ENCODE measurements at regions not wholly inside any gene's neighbourhood (a gene's known extent, or its start where the extent isn't known, plus 50 kb on each side); places are given as distances from the start of the nearest gene placed in this dataset.

DNA sequence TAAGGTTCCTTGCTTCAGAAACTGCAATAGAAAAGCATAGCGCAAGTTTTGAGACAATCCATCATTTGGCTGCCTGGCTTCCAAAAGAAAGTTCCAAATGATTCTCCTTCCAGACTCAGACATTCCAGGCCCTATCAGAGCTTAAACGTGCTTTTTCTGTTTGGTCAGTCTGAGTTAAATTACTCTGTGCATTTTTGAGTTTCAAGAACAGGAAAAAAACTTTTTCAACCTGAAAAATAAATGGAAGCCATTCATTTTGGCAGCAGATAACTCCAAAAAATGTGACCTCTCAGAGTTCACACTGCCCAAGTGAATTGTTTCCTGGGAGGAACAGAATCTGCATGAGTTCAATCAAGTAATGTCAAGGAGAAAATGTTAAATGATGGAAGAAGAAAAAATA is 354.2 kb downstream of the CXCL12 start:
- DNase-seq (ENCODE audit: low spot score) = no peak

DNA sequence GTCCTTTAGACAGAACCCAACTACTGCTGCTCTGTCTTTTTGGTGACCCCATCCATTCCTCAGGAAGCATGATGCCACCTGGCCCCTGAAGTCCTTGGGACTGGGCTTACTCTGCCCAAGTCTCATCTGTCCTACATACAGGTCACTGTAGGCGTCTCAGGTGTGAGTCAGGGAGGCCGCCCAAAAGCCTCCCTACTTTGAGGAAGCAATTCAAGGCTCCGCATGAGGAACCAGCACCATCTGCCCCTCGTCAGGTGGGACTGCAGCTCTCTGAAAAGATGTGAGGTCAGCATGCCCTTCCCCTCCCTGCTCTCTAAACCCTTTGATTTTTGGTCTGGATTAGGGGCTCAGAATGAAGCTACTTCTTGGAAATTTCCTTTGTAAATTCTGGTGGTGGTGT is 354.8 kb downstream of the CXCL12 start:
- DNase-seq (ENCODE audit: low spot score) = no peak

DNA sequence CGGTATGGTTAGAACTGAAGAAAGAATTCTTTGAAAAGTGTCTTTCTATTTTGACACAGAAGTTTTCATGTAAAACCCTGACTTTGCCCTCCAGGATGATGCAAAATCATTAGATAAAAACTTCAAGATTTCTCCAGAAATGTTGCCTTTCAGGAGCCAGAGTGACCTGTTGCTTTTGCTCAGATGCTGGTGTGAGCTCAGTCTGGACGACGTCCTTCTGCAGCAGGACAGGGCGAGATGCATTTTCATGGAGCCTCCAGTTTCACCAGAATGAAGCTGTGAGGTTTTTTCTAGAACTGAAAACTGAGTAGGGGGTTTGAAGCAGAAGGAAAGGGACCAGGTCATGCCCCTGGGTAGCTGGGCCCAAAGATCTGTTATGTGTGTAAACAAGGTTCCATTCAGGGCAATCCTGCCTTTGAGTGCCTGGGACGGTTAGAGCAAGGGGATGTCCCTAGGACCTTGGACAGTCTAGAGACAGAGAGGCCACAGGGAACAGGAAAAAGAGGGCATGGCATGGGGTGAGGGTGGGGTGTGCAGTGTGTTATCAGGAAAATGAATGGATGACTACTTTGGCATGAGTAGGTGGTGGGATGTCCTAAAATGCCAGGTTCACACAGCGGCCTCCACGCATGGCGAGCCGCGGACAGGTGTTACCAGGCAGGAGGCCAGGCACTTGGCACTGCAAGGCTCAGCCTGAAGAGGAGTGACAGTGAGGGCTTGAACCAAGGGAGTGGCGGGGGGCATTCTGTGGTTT is 356.3 kb downstream of the CXCL12 start:
- no peak for DNase-seq (ENCODE audit: low spot score)

DNA sequence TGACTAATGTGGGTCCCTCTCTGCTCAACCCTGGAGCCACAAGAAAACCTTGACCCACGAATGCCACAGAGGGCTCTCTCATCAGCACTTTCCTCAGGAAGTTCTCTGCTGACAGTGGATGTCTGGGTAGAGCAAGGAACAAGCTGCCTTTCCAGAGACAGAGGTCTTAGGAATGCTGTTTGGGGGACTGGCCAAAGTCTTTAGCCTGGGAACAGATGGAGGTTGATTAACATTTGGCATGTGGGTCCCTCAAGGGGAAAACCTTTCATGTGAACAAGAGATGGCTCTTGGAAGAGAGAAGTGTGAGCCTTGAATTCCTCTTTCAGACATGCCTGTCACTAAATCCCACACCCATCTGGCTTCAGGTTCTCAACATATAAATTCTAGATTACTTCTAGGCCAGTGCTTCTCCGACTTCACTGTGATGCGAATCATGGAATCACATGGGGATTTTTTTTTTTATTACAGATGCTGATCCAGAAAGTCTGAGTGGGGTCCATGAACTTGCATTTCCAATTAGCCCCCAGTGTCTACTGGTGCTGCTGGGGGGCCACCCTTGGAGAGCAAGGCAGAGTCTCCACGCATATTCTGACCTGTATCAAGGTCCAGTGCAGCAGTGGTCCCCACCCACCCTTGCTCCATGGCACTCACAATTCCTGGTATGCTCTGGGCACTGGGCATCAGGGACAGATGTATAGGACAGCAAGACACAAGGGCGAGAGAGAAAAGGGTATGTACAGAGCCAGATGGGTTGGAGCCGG is 360.4 kb downstream of the CXCL12 start:
- no peak for DNase-seq (ENCODE audit: low spot score)

DNA sequence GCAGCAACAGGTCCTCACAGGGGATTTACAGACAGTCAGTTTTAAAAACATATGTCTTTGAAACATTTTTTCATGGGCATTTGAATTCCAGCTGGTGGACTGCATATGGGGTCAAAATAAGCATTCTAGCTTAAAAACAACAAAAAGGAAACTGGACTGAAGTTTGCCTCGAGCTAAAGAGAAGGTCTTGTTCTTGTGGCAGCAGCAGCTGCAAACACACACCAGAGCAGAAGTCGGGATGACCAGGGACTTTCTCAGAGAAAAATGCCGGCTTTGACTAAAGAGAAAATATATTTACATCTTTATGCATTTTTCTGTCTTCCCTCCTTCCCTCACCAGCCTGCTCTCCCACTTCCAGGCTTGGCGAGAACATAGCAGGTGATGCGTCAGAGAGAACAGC is 361.4 kb downstream of the CXCL12 start:
- DNase-seq (ENCODE audit: low spot score) = no peak

DNA sequence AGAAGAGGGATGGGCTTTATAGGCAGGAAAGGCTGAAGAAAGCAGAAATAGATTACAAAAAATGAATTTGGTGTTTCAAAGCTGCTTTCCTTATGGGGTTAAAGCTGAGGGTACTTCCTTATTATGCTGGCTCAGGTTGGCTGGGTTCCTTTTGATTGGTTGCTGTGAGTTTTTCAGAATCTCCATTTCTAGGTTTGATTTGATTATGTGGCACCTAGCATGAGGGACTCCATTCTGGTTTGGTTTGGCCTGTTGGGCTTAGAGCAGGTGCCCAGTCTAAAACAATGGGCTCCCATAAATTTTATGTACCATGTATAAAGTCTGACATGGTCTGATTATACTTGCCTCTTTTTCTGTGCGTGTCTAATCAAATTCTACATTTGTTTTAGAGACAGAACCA is 362.7 kb downstream of the CXCL12 start:
- no peak for DNase-seq (ENCODE audit: low spot score)

DNA sequence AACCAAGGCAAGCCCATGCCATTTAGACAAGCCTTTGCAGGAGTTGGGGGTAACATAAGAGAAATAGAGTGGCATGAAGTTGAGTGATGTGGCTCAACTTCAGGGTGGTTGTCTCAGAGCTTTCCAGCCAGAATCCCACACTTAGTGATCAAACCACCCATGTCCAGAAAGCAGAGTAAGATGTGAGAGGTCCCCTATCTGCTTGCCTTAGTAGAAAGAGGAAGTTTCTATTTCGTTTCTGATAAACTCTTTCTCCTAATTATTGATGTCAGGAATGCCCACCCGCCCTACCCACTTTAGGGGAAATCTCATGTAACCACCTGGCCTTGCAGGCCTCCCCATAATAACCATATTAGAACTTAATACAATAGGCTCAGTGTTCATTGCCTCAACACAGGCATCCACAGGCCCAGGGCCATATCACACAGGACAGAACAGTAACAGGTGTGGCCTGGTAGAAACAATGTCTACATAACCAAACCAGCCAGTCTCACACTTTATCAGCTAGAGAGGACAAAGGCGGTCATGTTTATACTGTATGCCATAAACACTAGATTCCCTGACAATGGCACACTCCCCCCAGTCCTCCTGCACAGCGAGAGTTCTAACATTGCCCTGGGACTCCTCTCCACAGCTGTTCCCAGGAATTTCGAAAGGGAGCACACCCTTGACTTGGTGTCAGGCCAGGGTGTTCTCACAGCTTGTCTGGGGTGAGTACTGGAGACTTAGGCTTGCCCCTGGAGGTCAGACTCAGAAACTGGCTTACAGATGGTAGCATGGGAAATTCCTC is 364.4 kb downstream of the CXCL12 start:
- no peak for DNase-seq (ENCODE audit: low spot score)

DNA sequence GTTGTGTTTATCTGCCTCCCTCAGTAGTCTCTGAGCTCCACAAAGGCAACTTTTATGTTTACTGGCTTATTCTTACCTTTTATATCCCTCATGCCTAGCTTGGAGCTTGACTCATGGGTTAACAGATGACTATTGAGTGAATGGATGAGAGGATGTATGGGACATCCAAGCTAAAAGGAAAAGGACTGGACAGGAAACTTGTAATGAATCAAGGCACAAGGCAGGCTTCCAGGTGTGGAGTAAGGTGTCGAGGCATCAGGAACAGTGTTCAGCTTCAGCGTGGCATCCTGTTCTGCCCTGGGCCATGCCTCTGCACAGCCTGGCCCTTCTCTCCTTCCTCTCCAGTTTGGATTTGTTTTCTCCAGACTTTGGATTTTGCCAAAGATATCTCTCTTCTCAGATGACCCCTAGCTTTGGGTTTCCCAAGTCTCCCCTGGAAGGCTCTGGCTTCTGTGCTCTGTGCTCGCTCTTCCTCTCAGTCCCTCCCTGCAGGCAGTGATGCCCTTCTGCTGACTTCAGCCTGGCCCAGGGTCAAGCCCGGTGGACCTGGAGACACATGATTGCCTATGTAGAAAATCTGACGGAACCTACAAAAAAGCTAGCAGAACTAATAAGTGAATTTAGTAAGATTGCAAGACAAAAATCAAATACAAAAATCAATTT is 367.3 kb downstream of the CXCL12 start:
- DNase-seq (ENCODE audit: low spot score) = no peak

DNA sequence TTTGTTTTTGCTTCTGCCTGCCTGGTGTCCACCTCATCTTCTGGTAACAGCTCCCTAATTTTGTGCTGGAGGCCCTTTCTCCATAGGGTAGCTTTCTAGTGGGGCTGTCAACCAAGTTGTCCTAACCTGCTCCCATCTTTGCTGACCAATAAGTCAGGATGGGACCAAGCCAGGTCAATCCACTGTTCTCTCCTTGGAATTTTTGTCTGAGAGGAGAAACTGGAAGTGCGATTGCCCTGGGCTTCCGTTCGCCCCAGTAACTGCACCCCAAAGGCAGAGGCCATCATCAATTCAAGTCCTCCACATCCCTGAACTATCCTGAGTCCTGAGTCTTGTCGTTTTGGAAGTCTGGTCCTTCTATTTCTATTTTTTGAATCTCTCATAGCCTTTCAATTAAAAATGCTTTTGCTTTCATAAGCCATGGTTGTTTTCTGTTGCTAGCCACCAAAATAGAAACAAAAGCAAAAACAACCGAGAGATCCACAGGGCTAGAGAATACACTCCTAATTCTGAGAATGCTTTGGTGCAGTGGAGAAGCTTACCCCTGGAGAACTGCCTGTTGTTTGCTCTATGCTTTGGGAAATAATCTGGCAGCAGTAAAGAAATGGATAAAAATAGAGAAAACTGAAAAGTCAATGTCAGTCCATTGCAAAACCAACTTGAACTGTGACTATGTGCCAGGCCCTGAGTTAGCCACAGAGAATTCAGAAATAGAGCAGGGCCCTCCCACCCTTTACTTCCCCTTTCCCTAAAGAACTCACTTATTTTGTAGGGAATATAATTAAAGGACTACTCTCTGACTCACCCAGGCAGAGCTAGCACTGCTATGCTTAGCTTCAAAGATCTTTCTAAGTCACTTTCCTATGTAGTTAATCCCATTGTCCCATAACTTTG is 368.1 kb downstream of the CXCL12 start:
- DNase-seq (ENCODE audit: low spot score) = no peak

DNA sequence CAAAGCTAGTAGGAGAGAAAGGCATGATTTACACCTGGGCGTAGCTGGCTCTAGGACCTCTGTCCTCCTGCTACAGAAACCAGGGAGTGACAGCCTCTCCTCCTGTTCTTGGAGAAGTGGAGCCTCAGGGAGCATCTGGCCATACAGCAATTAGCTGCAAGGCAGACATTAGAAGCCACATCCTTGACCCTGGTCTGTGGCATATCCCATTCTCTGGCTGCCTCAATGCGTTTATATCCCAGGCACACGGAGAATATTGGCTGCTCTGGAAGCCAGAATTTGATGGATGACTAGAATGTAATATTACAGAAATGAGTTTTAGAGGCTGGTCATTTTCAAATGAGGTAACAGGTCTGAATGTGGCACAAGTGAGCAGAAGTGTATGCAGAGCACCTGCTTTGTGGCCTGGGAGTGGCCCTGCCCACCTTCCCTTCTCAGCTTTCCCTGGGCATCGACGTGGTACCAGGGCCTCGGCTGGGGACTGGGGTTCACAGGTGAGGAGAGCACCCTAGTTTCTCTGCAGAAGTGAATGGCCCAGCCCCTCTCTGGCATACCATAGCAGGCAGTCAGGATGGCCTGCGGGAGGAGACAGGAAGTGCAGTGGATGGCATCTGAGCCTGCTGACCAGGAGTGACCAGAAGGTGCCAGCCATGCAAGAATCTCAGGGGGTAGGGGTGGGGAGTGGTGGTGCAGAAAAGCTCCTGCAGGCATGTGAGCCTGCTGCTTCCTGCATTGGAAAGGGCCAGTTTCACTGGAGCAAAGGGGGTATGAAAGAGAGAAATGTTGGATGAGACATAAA is 367.2 kb upstream of the ZNF32 start:
- DNase-seq (ENCODE audit: low spot score) = no peak

DNA sequence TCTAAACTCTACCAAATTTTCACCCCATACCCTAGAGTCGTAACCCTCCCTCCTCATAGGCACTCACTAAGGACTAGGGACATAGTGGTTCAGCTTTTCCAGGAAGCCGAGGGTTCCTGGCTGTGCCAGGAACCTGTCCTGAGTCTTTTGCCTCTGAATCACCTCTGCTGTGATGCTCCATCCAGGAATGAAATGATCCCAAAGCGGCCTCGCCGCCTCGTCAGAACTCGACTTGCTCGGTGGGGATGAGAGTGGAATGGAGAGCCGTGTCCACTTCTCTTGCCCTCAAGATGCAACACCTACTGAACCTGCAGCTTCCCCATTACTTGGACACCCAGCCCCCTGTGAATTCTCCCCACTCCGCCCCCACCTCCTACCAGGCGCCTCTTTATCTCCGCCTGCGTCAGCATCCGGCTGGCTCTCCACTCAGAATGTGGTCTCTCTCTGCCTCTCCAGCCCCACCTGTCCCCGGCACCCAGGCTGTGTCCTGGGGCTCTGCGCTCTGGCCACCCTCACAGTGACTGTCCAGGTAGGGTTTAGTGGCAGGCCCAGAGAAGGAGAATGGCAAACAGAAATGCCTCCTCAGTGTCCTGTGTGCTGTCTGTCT is 366.1 kb upstream of the ZNF32 start:
- no peak for DNase-seq (ENCODE audit: low spot score)

DNA sequence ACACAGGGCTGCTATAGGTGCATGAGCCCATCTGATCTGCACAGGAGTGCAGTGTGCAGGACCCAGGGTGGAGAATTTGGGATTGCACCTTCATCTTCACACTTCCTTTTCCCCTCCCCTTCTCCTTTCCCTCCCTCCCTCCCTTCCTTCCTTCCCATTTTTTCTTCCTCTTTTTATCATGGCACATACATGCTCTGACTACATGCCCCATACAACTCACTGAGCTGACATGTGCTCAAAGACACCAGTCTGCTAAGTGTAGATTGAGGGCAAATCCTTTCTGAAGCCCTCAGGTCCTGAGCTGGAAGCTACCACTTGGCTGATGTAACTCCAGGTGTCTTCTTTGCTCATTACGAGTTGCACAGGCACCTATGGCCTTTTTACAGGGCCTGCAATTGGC is 365.3 kb upstream of the ZNF32 start:
- no peak for DNase-seq (ENCODE audit: low spot score)

DNA sequence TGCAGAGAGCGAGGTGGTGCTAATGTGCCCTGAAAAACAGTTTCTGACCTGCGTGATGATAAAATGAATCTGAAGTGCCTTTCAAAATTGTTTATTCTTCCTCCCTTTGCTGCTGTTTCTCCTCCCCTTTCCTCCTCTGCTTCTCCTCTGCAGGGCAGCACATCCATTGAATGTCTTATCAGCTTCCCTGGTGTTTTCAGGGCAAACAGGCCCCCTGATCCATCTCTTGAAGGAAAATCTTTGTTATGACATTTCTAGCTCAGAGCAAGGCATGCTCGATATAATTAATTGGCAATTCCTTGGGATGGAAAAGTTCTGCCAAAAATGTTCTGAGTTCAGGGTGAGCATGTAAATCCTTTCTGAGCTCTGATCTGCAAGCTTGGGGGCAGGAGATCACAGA is 364.2 kb upstream of the ZNF32 start:
- DNase-seq (ENCODE audit: low spot score) = no peak

DNA sequence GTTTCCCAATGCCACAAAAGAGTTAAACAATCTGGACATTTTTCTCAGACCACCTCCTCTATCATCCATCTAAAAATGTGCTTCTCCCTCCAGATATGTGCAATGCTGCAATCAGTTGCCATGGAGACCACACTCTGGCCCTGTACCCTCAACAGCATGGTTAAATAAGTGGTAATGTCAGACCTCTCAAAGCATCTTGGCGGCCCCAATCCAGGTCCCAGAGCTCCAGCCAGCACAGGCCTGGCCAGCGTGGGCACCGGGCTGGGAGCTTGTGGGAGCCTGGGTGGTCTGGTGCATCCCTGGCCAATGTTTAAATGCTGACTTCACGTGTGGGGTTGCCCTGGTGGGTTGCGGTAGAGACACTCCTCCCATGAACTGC is 362.9 kb upstream of the ZNF32 start:
- no peak for DNase-seq (ENCODE audit: low spot score)

DNA sequence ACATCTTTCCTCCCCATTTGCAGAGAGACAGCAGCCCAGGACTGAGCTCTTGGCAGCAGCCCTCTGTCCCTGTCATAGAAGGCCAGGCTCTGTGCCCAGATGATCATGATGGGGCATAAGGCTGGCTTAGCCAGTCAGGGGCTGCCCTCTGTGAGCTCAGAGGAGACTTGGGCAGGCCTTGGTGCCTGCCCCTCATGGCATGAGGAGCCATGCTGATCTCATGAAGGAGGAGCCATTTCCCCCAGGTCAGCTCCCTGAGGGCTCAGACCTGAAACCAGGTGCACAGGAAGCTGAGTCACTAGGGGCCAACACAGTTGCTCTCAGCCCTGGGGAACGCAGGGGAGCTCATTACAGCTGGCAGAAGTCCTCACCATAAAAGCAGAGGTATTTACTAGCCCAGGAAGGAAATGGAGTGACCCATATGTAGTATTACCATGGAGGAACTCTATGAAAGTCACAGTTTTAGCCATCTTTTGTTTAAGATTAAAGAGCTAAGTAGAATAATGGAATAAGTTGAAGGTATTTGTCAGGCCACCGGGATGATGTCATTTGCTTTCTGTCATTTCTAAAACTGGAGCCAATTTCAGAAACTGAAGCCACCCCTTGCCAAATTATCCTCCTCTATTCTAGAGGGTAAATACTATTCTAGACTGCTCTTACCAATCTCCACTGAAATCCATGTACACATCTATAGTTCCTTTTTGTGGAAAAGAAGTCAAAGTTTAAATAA is 362.4 kb upstream of the ZNF32 start:
- no peak for DNase-seq (ENCODE audit: low spot score)

DNA sequence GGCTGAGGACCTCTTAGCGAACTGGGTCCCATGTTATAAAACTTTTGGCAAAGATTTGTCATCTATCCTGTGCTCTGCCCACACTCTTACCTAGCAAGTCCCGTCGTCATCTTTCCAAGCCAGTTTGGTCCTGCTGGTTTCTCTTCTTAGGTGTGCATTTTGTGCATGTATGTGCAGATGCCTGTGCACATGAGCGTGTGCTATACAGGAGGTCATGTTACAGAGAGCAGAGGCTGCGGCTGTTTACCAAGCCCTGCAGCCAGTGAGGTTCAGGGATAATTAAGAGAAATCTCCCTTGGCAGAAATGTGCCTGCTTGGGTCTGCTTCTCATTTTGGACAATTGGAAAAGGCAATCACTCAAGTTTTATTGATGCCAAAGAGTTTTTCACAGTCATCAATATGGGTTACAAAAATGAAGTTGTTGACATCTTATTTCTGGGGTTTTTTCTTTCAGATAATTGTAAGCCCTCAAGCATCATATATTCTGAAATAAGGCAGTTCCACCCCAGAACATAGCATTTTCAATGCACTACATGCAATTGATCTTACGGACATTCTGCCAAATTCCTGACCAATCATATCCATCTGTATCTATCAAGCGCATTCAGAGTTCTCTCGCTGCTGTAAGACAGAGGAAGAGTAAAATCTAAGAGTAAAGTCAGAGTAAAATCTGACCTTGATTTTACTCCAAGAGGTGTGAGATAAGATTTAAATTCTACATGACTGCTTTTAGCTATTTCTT is 361.4 kb upstream of the ZNF32 start:
- no peak for DNase-seq (ENCODE audit: low spot score)

DNA sequence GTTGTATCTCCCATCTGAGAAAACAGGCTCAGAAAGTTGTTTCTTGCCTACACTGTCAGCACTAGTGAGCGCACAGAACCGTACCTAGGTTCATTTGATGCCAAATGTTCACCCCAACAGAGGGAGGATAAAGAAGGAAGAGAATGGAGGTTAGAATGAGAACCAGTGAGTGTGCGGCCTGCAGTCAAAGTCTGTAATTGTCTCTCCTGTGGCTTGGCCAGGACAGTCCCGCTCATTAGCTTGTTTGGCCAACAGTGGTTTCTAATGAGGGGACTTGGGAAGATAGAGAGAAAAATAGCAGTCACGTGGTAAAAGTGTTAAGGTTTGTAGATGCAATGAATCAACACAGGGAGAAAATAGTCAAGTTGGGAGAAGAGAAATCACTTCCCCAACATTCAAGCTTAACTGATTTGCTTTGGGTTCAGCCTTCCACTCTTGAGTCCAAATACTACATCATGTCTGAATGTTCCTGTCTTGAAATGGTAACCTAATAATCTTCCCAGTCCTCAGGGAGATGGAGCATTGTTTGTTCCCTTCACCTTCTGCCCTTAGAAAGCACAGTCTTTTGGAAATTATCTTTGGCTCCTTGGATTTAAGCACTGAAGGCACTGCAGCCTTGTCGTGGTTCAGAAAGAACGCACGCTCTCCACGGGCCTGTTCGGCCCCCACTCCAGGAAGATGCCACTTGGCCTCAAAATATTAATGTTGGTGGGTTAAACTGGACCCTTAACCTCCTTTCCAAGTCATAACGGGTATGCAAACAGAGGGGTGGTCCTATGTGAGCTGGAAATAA is 360.4 kb upstream of the ZNF32 start:
- DNase-seq (ENCODE audit: low spot score) = no peak
